Adrenal gland (tissue), 5 donors: ENCODE measurements at regions not wholly inside any gene's neighbourhood (a gene's known extent, or its start where the extent isn't known, plus 50 kb on each side); places are given as distances from the start of the nearest gene placed in this dataset.

Experiments
- CTCF ChIP-seq, 6 experiments: fragments of 450-650 bp in 4 of 6; fragments of 200-600 bp in 2 of 6; sonication (generic) in 1 of 6; IDR thresholded peaks; 1 replicate in 5 of 6; 2 replicates in 1 of 6; pipeline versions ENCODE4 v1.5.1 to v1.8.0; 2016 to 2021; ENCODE audit warnings: antibody characterized with exemption in 6 of 6, mild to moderate bottlenecking in 2 of 6, moderate library complexity in 1 of 6
- POLR2A ChIP-seq, 2 donors: fragments of 450-650 bp; IDR thresholded peaks; one replicate each; pipeline ENCODE4 v1.6.1; 2017; ENCODE audit warnings: antibody characterized with exemption in 2 of 2, mild to moderate bottlenecking in 2 of 2, moderate library complexity in 1 of 2
- donor health status: DM: no; HTN: no; CAD: no.

GRCh38 chr5:98679963-98680362 lies 93.5 kb upstream of the RGMB start:
- TF ChIP-seq CTCF (IDR thresholded peaks at IDR 0.05) (no peak), POLR2A (IDR thresholded peaks at IDR 0.05) (no peak)
